H9 (cell line): ENCODE measurements at regions not wholly inside any gene's neighbourhood (a gene's known extent, or its start where the extent isn't known, plus 50 kb on each side); places are given as distances from the start of the nearest gene placed in this dataset.

Source experiments
- DNase-seq: peaks from one replicate; pipeline ENCODE4 v3.0.0-alpha.2; 2017
- H2AFZ ChIP-seq: one replicate; pipeline ENCODE4 v1.6.1; 2013; ENCODE audit warnings: mild to moderate bottlenecking, low read length, control low read depth, moderate library complexity
- H2AK5ac ChIP-seq: 2 replicates; pipeline ENCODE4 v1.6.1; 2013; ENCODE audit warnings: low read length, control low read depth, mixed read lengths; ENCODE audit not compliant: insufficient read length
- H2BK120ac ChIP-seq: one replicate; pipeline ENCODE4 v1.6.1; 2013; ENCODE audit warnings: low read depth, mild to moderate bottlenecking, low read length, control low read depth, inconsistent platforms; ENCODE audit not compliant: poor library complexity, severe bottlenecking
- H2BK12ac ChIP-seq: 2 replicates; pipeline ENCODE4 v1.6.1; 2013; ENCODE audit warnings: low read length, control low read depth, mixed read lengths, low read depth; ENCODE audit not compliant: insufficient read length
- H2BK15ac ChIP-seq: 2 replicates; pipeline ENCODE4 v1.6.1; 2013; ENCODE audit warnings: low read depth, low read length, control low read depth
- H2BK20ac ChIP-seq: one replicate; pipeline ENCODE4 v1.6.1; 2013; ENCODE audit warnings: low read depth, mild to moderate bottlenecking, low read length, control low read depth, inconsistent platforms; ENCODE audit not compliant: poor library complexity, severe bottlenecking
- H2BK5ac ChIP-seq: 2 replicates; pipeline ENCODE4 v1.6.1; 2013; ENCODE audit warnings: low read length, control low read depth, mixed read lengths; ENCODE audit not compliant: insufficient read length
- H3K14ac ChIP-seq: 2 replicates; pipeline ENCODE4 v1.6.1; 2013; ENCODE audit warnings: low read length, control low read depth; ENCODE audit not compliant: insufficient read depth
- H3K18ac ChIP-seq: 2 replicates; pipeline ENCODE4 v1.6.1; 2013; ENCODE audit warnings: low read depth, mild to moderate bottlenecking, mixed read lengths, low read length, control low read depth; ENCODE audit not compliant: insufficient read length
- H3K23ac ChIP-seq: 2 replicates; pipeline ENCODE4 v1.6.1; 2013; ENCODE audit warnings: low read length, control low read depth, mixed read lengths, low read depth; ENCODE audit not compliant: insufficient read length
- H3K23me2 ChIP-seq: 2 replicates; pipeline ENCODE4 v1.6.1; 2013; ENCODE audit warnings: low read depth, mild to moderate bottlenecking, mixed read lengths, low read length, control low read depth; ENCODE audit not compliant: insufficient read length, poor library complexity, severe bottlenecking
- H3K27ac ChIP-seq: 2 replicates; pipeline ENCODE4 v1.5.1; 2013; ENCODE audit warnings: low read length, control low read depth, mixed read lengths, low read depth; ENCODE audit not compliant: insufficient read length
- H3K27me3 ChIP-seq: 2 replicates; pipeline ENCODE4 v1.6.1; 2013; ENCODE audit warnings: low read length, control low read depth, inconsistent platforms; ENCODE audit not compliant: insufficient read depth
- H3K4ac ChIP-seq: 2 replicates; pipeline ENCODE4 v1.6.1; 2013; ENCODE audit warnings: low read depth, mild to moderate bottlenecking, control low read depth, inconsistent platforms, low read length, moderate library complexity
- H3K4me1 ChIP-seq: 2 replicates; pipeline ENCODE4 v1.6.1; 2013; ENCODE audit warnings: low read length, control low read depth, inconsistent platforms; ENCODE audit not compliant: insufficient read depth
- H3K4me2 ChIP-seq: 2 replicates; pipeline ENCODE4 v1.6.1; 2013; ENCODE audit warnings: low read length, control low read depth, mixed read lengths; ENCODE audit not compliant: insufficient read length, insufficient read depth
- H3K56ac ChIP-seq: 2 replicates; pipeline ENCODE4 v1.6.1; 2013; ENCODE audit warnings: low read depth, mild to moderate bottlenecking, mixed read lengths, low read length, control low read depth; ENCODE audit not compliant: insufficient read length
- H3K79me1 ChIP-seq: 2 replicates; pipeline ENCODE4 v1.6.1; 2013; ENCODE audit warnings: low read depth, mild to moderate bottlenecking, moderate library complexity, low read length, control low read depth, inconsistent platforms; ENCODE audit not compliant: insufficient read depth, poor library complexity, severe bottlenecking
- H3K79me2 ChIP-seq: 2 replicates; pipeline ENCODE4 v1.6.1; 2013; ENCODE audit warnings: low read length, control low read depth, inconsistent platforms; ENCODE audit not compliant: insufficient read depth
- H3K9ac ChIP-seq: 2 replicates; pipeline ENCODE4 v1.6.1; 2013; ENCODE audit warnings: low read length, control low read depth, mixed read lengths; ENCODE audit not compliant: insufficient read length; ENCODE audit errors: extremely low read depth
- H3K9me3 ChIP-seq: one replicate; pipeline ENCODE4 v1.6.1; 2013; ENCODE audit warnings: low read depth, low read length, inconsistent platforms; ENCODE audit not compliant: control insufficient read depth
- H3T11ph ChIP-seq: one replicate; pipeline ENCODE4 v1.6.1; 2013; ENCODE audit warnings: mild to moderate bottlenecking, low read length, control low read depth, inconsistent platforms
- H4K20me1 ChIP-seq: one replicate; pipeline ENCODE4 v1.6.1; 2013; ENCODE audit not compliant: control insufficient read depth, insufficient read length, insufficient read depth
- H4K5ac ChIP-seq: 2 replicates; pipeline ENCODE4 v1.6.1; 2013; ENCODE audit warnings: low read depth, mild to moderate bottlenecking, mixed read lengths, low read length, control low read depth; ENCODE audit not compliant: insufficient read length
- H4K8ac ChIP-seq: replicated peaks from 2 replicates; pipeline ENCODE4 v1.6.1; 2013; ENCODE audit warnings: low read length, control low read depth, mixed read lengths, low read depth; ENCODE audit not compliant: insufficient read length
- H4K91ac ChIP-seq: 2 replicates; pipeline ENCODE4 v1.6.1; 2013; ENCODE audit warnings: low read depth, mild to moderate bottlenecking, moderate library complexity, mixed read lengths, low read length, control low read depth; ENCODE audit not compliant: insufficient read length
- H3K27ac Mint-ChIP-seq, 3 experiments: 2 replicates in 2 of 3; 3 replicates in 1 of 3; pipeline ENCODE4 v1.8.0; 2020 to 2021; ENCODE audit warnings: mixed read lengths in 3 of 3, mild to moderate bottlenecking in 1 of 3, moderate library complexity in 1 of 3
- H3K27me3 Mint-ChIP-seq: 2 replicates; pipeline ENCODE4 v1.8.0; 2021; ENCODE audit warnings: low read depth, mild to moderate bottlenecking, moderate library complexity, mixed read lengths
- H3K36me3 Mint-ChIP-seq, 3 experiments: 2 replicates in 2 of 3; 3 replicates in 1 of 3; pipeline ENCODE4 v1.8.0; 2020 to 2021; ENCODE audit warnings: low read depth in 3 of 3, mixed read lengths in 3 of 3; ENCODE audit not compliant: insufficient read depth in 1 of 3
- H3K4me1 Mint-ChIP-seq, 2 experiments: 2 replicates each; pipeline ENCODE4 v1.8.0; 2020; ENCODE audit warnings: mixed read lengths in 2 of 2
- H3K4me3 Mint-ChIP-seq, 2 experiments: 2 replicates in 1 of 2; 3 replicates in 1 of 2; pipeline ENCODE4 v1.8.0; 2020 to 2021; ENCODE audit warnings: mild to moderate bottlenecking in 2 of 2, mixed read lengths in 2 of 2, moderate library complexity in 1 of 2
- H3K9me3 Mint-ChIP-seq, 2 experiments: 2 replicates in 1 of 2; 3 replicates in 1 of 2; pipeline ENCODE4 v1.8.0; 2020; ENCODE audit warnings: mild to moderate bottlenecking in 2 of 2, mixed read lengths in 2 of 2, moderate library complexity in 1 of 2
- WGBS: extraction: QIAGEN DNeasy Blood & Tissue Kit; methylation state at CpG from one replicate; pipeline ENCODE4 v1.1.7; 2013; ENCODE audit warnings: missing lambda C conversion rate, low lambda C conversion rate, mixed read lengths; ENCODE audit not compliant: insufficient read length; ENCODE audit errors: extremely low coverage; 5-methylcytosine and 5-hydroxymethylcytosine counted together
- TF ChIP-seq, protein P1 (sequence below): fragments of 200-600 bp; sonication (generic); conservative IDR thresholded peaks from 3 replicates; pipeline ENCODE4 v1.8.0; 2021; ENCODE audit warnings: antibody characterized with exemption, mild to moderate bottlenecking

DNA sequence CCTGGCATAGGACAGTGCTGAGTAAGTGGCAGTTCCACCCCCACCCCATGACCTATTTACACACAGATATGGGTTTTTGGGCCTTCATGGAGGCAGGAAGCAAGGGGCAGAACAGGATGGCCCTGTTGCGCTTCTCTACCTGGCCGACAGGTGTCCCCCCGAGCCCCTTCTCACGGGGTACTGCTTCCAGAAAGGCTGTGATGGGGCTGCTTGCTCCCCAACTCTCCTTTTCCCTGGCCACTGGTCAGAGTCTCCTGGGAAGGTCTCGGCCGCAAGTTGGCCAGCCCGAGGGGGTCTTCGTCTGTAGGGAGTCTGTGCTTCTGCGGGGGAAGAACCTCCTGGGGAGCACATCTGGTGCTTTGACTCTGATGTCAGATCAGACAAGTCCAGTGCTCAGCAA lies 139.8 kb upstream of the TNS3 start:
- H2BK5ac ChIP-seq: no peak overlapping the region
- H3K27ac Mint-ChIP-seq: no peak overlapping the region

More for the DNA sequence above, 139.8 kb upstream of the TNS3 start:
- Mint-ChIP-seq H3K27me3 (peaks cover 10% of the 10 kb centered on the region), H3K4me3 (no peak overlapping the region), H3K9me3 (no peaks in the 10 kb centered on the region; a peak in 1 of 5 replicates), H3K4me1 (peaks cover 17 to 23% of the 10 kb centered on the region in 2 experiments), H3K36me3 (no peaks in the 10 kb centered on the region; a peak in 1 of 7 replicates)
- Histone ChIP-seq H2AK5ac (no peak overlapping the region), H2BK12ac (no peak overlapping the region), H3K4me2 (no peak overlapping the region), H4K8ac (no peak overlapping the region), H3K79me2 (no peaks in the 10 kb centered on the region), H3K27ac (no peak overlapping the region), H4K91ac (no peak overlapping the region), H3K18ac (no peak overlapping the region), H3K9me3 (no peaks in the 10 kb centered on the region), H4K20me1 (no peaks in the 10 kb centered on the region), H3K23ac (no peak overlapping the region), H3K14ac (no peak overlapping the region), H3K4ac (no peak overlapping the region), H3K23me2 (no peaks in the 10 kb centered on the region), H3K4me1 (peaks cover 6% of the 10 kb centered on the region; the same call in 1 of the 2 replicates), H3K27me3 (no peaks in the 10 kb centered on the region), H3T11ph (no peak overlapping the region), H3K79me1 (no peaks in the 10 kb centered on the region), H4K5ac (no peak overlapping the region), H3K9ac (no peak overlapping the region), H3K56ac (no peak overlapping the region), H2AFZ (no peak overlapping the region), H2BK15ac (no peak overlapping the region), H2BK120ac (no peak overlapping the region), H2BK20ac (no peak overlapping the region)
- WGBS: no CpG with 5 or more reads among the region's 9 CpGs
- peak; percentile 60 for DNase-seq
- TF ChIP-seq, protein P1, sequence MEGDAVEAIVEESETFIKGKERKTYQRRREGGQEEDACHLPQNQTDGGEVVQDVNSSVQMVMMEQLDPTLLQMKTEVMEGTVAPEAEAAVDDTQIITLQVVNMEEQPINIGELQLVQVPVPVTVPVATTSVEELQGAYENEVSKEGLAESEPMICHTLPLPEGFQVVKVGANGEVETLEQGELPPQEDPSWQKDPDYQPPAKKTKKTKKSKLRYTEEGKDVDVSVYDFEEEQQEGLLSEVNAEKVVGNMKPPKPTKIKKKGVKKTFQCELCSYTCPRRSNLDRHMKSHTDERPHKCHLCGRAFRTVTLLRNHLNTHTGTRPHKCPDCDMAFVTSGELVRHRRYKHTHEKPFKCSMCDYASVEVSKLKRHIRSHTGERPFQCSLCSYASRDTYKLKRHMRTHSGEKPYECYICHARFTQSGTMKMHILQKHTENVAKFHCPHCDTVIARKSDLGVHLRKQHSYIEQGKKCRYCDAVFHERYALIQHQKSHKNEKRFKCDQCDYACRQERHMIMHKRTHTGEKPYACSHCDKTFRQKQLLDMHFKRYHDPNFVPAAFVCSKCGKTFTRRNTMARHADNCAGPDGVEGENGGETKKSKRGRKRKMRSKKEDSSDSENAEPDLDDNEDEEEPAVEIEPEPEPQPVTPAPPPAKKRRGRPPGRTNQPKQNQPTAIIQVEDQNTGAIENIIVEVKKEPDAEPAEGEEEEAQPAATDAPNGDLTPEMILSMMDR: peak; percentile 67
